Heart left ventricle (tissue), 13 donors: ENCODE measurements at regions not wholly inside any gene's neighbourhood (a gene's known extent, or its start where the extent isn't known, plus 50 kb on each side); places are given as distances from the start of the nearest gene placed in this dataset.

Experiments used
- CTCF ChIP-seq, 12 donors: fragments of 200-600 bp; sonication (generic) in 4 of 12; IDR thresholded peaks; one replicate each; pipeline versions ENCODE4 v1.5.0 to v1.8.0; 2018 to 2022; ENCODE audit warnings: antibody characterized with exemption in 12 of 12, mild to moderate bottlenecking in 5 of 12
- POLR2A ChIP-seq, 2 donors: fragments of 450-650 bp; IDR thresholded peaks; one replicate each; pipeline ENCODE4 v1.6.1; 2017; ENCODE audit warnings: antibody characterized with exemption in 2 of 2, mild to moderate bottlenecking in 2 of 2, moderate library complexity in 2 of 2
- donor health status: ischemic (EF 13 %, LVEDD 7.1; RV severe dilation, severe dysfunction).
- donor health status: DM: no; HTN: yes; CAD: no.
- donor health status: DM: no; HTN: no; CAD: no.
- donor health status: ischemic (EF 25% LVEDD 6.9; RV normal size, moderate dysfunction).
- donor health status: ischemic (EF 25% LVEDD 5.7; RV mildly dilated, moderate dysfunction).
- donor health status: ischemic (EF 35%, LVEDD 5.7; RV mildly dilated, moderate dysfunction).
- donor health status: nonischemic (EF 11% LVEDD 7.7; RV severe dilation, severe dysfunction).
- donor health status: DM: yes; HTN: yes; CAD: no.
- donor health status: PGD.
- donor health status: ischemic (EF 29% LVEDD 5.4; RV normal size, mild dysfunction).
- donor health status: nonischemic (EF 23%, LVEDD 6.1; RV moderate dilation, normal function).

- peak in 3 of 12 donors; percentile 2 to 11 (median 10) for TF ChIP-seq CTCF (IDR thresholded peaks at IDR 0.05)
- TF ChIP-seq POLR2A (IDR thresholded peaks at IDR 0.05) = no peak
These were observed 76.7 kb upstream of the VGLL4 start for GRCh38 chr3:11720304-11720898.
